ENCODE measurements at regions not wholly inside any gene's neighbourhood (a gene's known extent, or its start where the extent isn't known, plus 50 kb on each side); places are given as distances from the start of the nearest gene placed in this dataset.

DNA sequence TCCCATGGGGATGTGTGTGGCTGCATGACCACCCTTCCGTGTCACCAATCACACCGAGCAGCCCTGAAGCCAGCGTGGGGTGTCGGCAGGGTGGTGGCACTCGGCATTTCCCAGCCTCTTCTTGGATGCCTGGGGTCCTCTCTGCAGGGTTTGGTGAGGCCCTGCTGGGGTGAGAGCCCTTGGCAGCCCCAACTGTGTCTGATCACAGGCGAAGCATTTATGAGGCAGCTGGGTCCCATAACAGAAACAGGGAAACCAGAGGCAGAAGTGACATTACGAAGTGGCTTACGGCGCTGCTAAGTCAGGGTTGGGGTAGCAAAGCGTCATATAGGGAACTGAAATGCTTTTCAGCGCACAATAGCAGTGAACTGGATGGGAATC is 92.3 kb upstream of the SEPTIN5 start:
- peaks cover 25% of the 10 kb centered on the region for H3K4me1 Mint-ChIP-seq (ENCODE audit: unreplicated experiment)
- no peak overlapping the region for H3K4me3 Mint-ChIP-seq (ENCODE audit: unreplicated experiment)
- H3K27ac Mint-ChIP-seq (ENCODE audit: unreplicated experiment), result no peak overlapping the region
- H3K36me3 Mint-ChIP-seq (ENCODE audit: low read depth, unreplicated experiment), result no peaks in the 10 kb centered on the region
- no peak for DNase-seq (ENCODE audit: low spot score)
- H3K27me3 Mint-ChIP-seq (ENCODE audit: unreplicated experiment), result peaks cover 6% of the 10 kb centered on the region
- TF ChIP-seq CTCF (IDR thresholded peaks at IDR 0.05; ENCODE audit: unreplicated experiment), result no peak
- H3K9me3 Mint-ChIP-seq (ENCODE audit: unreplicated experiment), result no peaks in the 10 kb centered on the region

DNA sequence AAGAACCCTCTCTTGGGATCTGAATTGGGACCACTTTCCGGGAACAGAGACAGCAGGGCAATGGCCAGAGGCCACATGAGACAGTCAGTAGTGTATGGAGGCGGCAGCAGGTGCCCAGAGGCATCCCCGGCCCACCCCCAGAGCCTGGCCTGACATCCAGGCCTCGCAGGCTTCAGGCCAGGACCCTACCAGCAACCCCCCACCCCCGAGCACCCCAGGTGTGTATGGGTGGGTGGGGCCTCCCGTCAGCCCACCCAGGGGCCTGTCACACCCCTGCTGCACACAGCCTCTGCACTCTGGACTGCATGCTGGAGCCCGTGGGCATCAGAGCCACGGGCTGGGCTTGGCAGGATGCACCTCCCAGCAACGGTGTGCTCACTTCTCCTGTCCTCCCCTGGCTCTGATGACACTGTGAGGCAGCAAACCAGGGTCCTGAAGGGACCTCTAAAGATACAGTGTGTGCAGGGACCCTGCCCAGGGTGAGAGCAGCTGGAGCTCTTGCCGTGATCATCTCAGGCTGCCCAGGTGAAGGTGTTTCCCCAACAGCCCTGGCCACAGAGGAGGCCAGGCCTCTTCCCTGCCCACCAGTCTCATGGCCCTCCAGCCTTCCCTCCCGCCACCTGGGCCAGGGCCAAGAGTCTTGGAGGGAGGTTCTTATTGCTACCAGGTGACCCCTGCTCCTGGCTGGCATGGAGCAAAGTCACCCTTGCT is 88.8 kb upstream of the SEPTIN5 start:
- Mint-ChIP-seq H3K4me3 (ENCODE audit: unreplicated experiment) (no peak overlapping the region), H3K36me3 (ENCODE audit: low read depth, unreplicated experiment) (no peaks in the 10 kb centered on the region), H3K9me3 (ENCODE audit: unreplicated experiment) (no peaks in the 10 kb centered on the region), H3K27me3 (ENCODE audit: unreplicated experiment) (peaks cover 1% of the 10 kb centered on the region), H3K27ac (ENCODE audit: unreplicated experiment) (no peak overlapping the region), H3K4me1 (ENCODE audit: unreplicated experiment) (peaks cover 17% of the 10 kb centered on the region)
- no peak for DNase-seq (ENCODE audit: low spot score)
- no peak for TF ChIP-seq CTCF (IDR thresholded peaks at IDR 0.05; ENCODE audit: unreplicated experiment)

DNA sequence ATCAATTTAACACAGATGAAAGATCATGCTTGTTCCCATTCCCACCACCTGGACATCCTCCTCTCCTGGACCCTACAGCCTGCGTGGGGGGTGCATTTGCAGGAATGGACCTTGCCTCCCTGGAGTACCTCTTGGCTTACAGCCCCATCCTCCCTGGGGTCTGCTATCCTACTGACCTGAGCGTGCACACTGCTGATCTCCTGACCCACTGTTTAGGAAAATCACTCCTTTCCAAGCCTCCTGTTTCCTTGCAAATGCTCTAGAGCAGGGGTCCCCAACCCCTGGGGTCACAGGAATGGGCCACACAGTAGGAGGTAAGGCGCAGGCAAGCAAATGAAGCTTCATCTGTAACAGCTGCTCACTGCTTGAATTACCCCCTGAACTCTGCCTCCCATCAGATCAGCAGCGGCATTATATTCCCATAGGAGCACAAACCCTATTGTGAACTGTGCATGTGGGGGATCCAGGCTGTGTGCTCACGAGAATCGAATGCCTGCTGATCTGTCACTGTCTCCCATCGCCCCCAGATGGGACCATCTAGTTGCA is 88.2 kb upstream of the SEPTIN5 start:
- Mint-ChIP-seq H3K4me3 (ENCODE audit: unreplicated experiment) (no peak overlapping the region), H3K27ac (ENCODE audit: unreplicated experiment) (no peak overlapping the region)
- TF ChIP-seq CTCF (IDR thresholded peaks at IDR 0.05; ENCODE audit: unreplicated experiment), result no peak

GRCh38 chr22:19626666-19627065 is 87.6 kb upstream of the SEPTIN5 start:
- TF ChIP-seq CTCF (IDR thresholded peaks at IDR 0.05; ENCODE audit: unreplicated experiment), result no peak
- H3K9me3 Mint-ChIP-seq (ENCODE audit: unreplicated experiment), result no peaks in the 10 kb centered on the region
- H3K4me3 Mint-ChIP-seq (ENCODE audit: unreplicated experiment), result no peak overlapping the region
- peaks cover 10% of the 10 kb centered on the region for H3K4me1 Mint-ChIP-seq (ENCODE audit: unreplicated experiment)
- no peak for DNase-seq (ENCODE audit: low spot score)
- no peaks in the 10 kb centered on the region for H3K36me3 Mint-ChIP-seq (ENCODE audit: low read depth, unreplicated experiment)
- H3K27me3 Mint-ChIP-seq (ENCODE audit: unreplicated experiment), result peaks cover 1% of the 10 kb centered on the region
- H3K27ac Mint-ChIP-seq (ENCODE audit: unreplicated experiment), result no peak overlapping the region

More for the DNA sequence above, 88.2 kb upstream of the SEPTIN5 start:
- Mint-ChIP-seq H3K36me3 (ENCODE audit: low read depth, unreplicated experiment) (no peaks in the 10 kb centered on the region), H3K27me3 (ENCODE audit: unreplicated experiment) (peaks cover 1% of the 10 kb centered on the region), H3K9me3 (ENCODE audit: unreplicated experiment) (no peaks in the 10 kb centered on the region), H3K4me1 (ENCODE audit: unreplicated experiment) (peaks cover 16% of the 10 kb centered on the region)
- DNase-seq (ENCODE audit: low spot score), result no peak

GRCh38 chr22:19628038-19628776 is 86.1 kb upstream of the SEPTIN5 start:
- TF ChIP-seq CTCF (IDR thresholded peaks at IDR 0.05; ENCODE audit: unreplicated experiment), result no peak
- Mint-ChIP-seq H3K27ac (ENCODE audit: unreplicated experiment) (no peak overlapping the region), H3K9me3 (ENCODE audit: unreplicated experiment) (no peaks in the 10 kb centered on the region), H3K36me3 (ENCODE audit: low read depth, unreplicated experiment) (no peaks in the 10 kb centered on the region), H3K27me3 (ENCODE audit: unreplicated experiment) (peaks cover 1% of the 10 kb centered on the region), H3K4me3 (ENCODE audit: unreplicated experiment) (no peak overlapping the region), H3K4me1 (ENCODE audit: unreplicated experiment) (no peaks in the 10 kb centered on the region)
- no peak for DNase-seq (ENCODE audit: low spot score)
